ENCODE measurements at regions not wholly inside any gene's neighbourhood (a gene's known extent, or its start where the extent isn't known, plus 50 kb on each side); places are given as distances from the start of the nearest gene placed in this dataset.

- Histone ChIP-seq H3K9me3 (ENCODE audit: control insufficient read depth, insufficient read depth, low read depth, low read length) (peaks cover 4% of the 10 kb centered on the region; the same call in 1 of the 2 replicates), H3K27me3 (ENCODE audit: control insufficient read depth, insufficient read depth, low read length) (no peaks in the 10 kb centered on the region)
Observed at GRCh38 chr5:2320611-2321010, 430.9 kb downstream of the IRX2 start.

GRCh38 chr5:2317540-2317939 is 433.9 kb downstream of the IRX2 start:
- no peaks in the 10 kb centered on the region for H3K36me3 ChIP-seq (ENCODE audit: control insufficient read depth, insufficient read depth, low read length)
- no peaks in the 10 kb centered on the region for H3K27me3 ChIP-seq (ENCODE audit: control insufficient read depth, insufficient read depth, low read length)
- no peak overlapping the region for H3K4me3 ChIP-seq (ENCODE audit: low read depth, low read length)
- H3K9ac ChIP-seq (ENCODE audit: low read length): no peak overlapping the region
- peaks cover 8% of the 10 kb centered on the region; the same call in 1 of the 2 replicates for H3K9me3 ChIP-seq (ENCODE audit: control insufficient read depth, insufficient read depth, low read depth, low read length)
- no peaks in the 10 kb centered on the region for H3K4me1 ChIP-seq (ENCODE audit: control insufficient read depth, insufficient read depth, low read length)
- no peak overlapping the region for H3K27ac ChIP-seq (ENCODE audit: low read depth, low read length)

More at GRCh38 chr5:2320611-2321010, 430.9 kb downstream of the IRX2 start:
- no peaks in the 10 kb centered on the region for H3K36me3 ChIP-seq (ENCODE audit: control insufficient read depth, insufficient read depth, low read length)
- H3K4me1 ChIP-seq (ENCODE audit: control insufficient read depth, insufficient read depth, low read length): no peaks in the 10 kb centered on the region
- H3K27ac ChIP-seq (ENCODE audit: low read depth, low read length): no peak overlapping the region
- H3K4me3 ChIP-seq (ENCODE audit: low read depth, low read length): no peak overlapping the region
- no peak overlapping the region for H3K9ac ChIP-seq (ENCODE audit: low read length)

GRCh38 chr5:2311851-2312250 is 429.1 kb upstream of the IRX4 start:
- no peak overlapping the region for H3K9ac ChIP-seq (ENCODE audit: low read length)
- H3K27ac ChIP-seq (ENCODE audit: low read depth, low read length): no peak overlapping the region
- H3K4me3 ChIP-seq (ENCODE audit: low read depth, low read length): no peak overlapping the region
- peaks cover 11% of the 10 kb centered on the region; the same call in 1 of the 2 replicates for H3K9me3 ChIP-seq (ENCODE audit: control insufficient read depth, insufficient read depth, low read depth, low read length)
- H3K4me1 ChIP-seq (ENCODE audit: control insufficient read depth, insufficient read depth, low read length): no peaks in the 10 kb centered on the region
- H3K36me3 ChIP-seq (ENCODE audit: control insufficient read depth, insufficient read depth, low read length): no peaks in the 10 kb centered on the region
- no peaks in the 10 kb centered on the region for H3K27me3 ChIP-seq (ENCODE audit: control insufficient read depth, insufficient read depth, low read length)

GRCh38 chr5:2310946-2311345 is 428.2 kb upstream of the IRX4 start:
- no peak overlapping the region for H3K27ac ChIP-seq (ENCODE audit: low read depth, low read length)
- no peaks in the 10 kb centered on the region for H3K27me3 ChIP-seq (ENCODE audit: control insufficient read depth, insufficient read depth, low read length)
- H3K9ac ChIP-seq (ENCODE audit: low read length): no peak overlapping the region
- no peaks in the 10 kb centered on the region for H3K36me3 ChIP-seq (ENCODE audit: control insufficient read depth, insufficient read depth, low read length)
- H3K9me3 ChIP-seq (ENCODE audit: control insufficient read depth, insufficient read depth, low read depth, low read length): peaks cover 9% of the 10 kb centered on the region; the same call in 1 of the 2 replicates
- no peak overlapping the region for H3K4me3 ChIP-seq (ENCODE audit: low read depth, low read length)
- H3K4me1 ChIP-seq (ENCODE audit: control insufficient read depth, insufficient read depth, low read length): no peaks in the 10 kb centered on the region

- no peak overlapping the region for H3K9ac ChIP-seq (ENCODE audit: low read length)
- H3K9me3 ChIP-seq (ENCODE audit: control insufficient read depth, insufficient read depth, low read depth, low read length): 0 out of 2 replicates have a peak, but pooled peaks cover 3% of the 10 kb centered on the region
- no peaks in the 10 kb centered on the region for H3K36me3 ChIP-seq (ENCODE audit: control insufficient read depth, insufficient read depth, low read length)
- H3K4me3 ChIP-seq (ENCODE audit: low read depth, low read length): no peak overlapping the region
- no peaks in the 10 kb centered on the region for H3K27me3 ChIP-seq (ENCODE audit: control insufficient read depth, insufficient read depth, low read length)
- no peaks in the 10 kb centered on the region for H3K4me1 ChIP-seq (ENCODE audit: control insufficient read depth, insufficient read depth, low read length)
- H3K27ac ChIP-seq (ENCODE audit: low read depth, low read length): no peak overlapping the region
Observed at GRCh38 chr5:2307631-2308030, 424.9 kb upstream of the IRX4 start.

GRCh38 chr5:2306711-2307110 is 424.0 kb upstream of the IRX4 start:
- 0 out of 2 replicates have a peak, but pooled peaks cover 3% of the 10 kb centered on the region for H3K9me3 ChIP-seq (ENCODE audit: control insufficient read depth, insufficient read depth, low read depth, low read length)
- H3K27me3 ChIP-seq (ENCODE audit: control insufficient read depth, insufficient read depth, low read length): no peaks in the 10 kb centered on the region
- H3K27ac ChIP-seq (ENCODE audit: low read depth, low read length): no peak overlapping the region
- H3K9ac ChIP-seq (ENCODE audit: low read length): no peak overlapping the region
- H3K4me1 ChIP-seq (ENCODE audit: control insufficient read depth, insufficient read depth, low read length): no peaks in the 10 kb centered on the region; the same call in 1 of the 2 replicates
- H3K36me3 ChIP-seq (ENCODE audit: control insufficient read depth, insufficient read depth, low read length): no peaks in the 10 kb centered on the region
- no peak overlapping the region for H3K4me3 ChIP-seq (ENCODE audit: low read depth, low read length)

- no peaks in the 10 kb centered on the region for H3K36me3 ChIP-seq (ENCODE audit: control insufficient read depth, insufficient read depth, low read length)
- no peak overlapping the region for H3K4me3 ChIP-seq (ENCODE audit: low read depth, low read length)
- no peak overlapping the region for H3K9ac ChIP-seq (ENCODE audit: low read length)
- no peaks in the 10 kb centered on the region; the same call in 1 of the 2 replicates for H3K4me1 ChIP-seq (ENCODE audit: control insufficient read depth, insufficient read depth, low read length)
- H3K27me3 ChIP-seq (ENCODE audit: control insufficient read depth, insufficient read depth, low read length): no peaks in the 10 kb centered on the region
- H3K27ac ChIP-seq (ENCODE audit: low read depth, low read length): no peak overlapping the region
- H3K9me3 ChIP-seq (ENCODE audit: control insufficient read depth, insufficient read depth, low read depth, low read length): 0 out of 2 replicates have a peak, but pooled peaks cover 3% of the 10 kb centered on the region
Observed at GRCh38 chr5:2303431-2304100, 420.8 kb upstream of the IRX4 start.

GRCh38 chr5:2302169-2302568 is 419.4 kb upstream of the IRX4 start:
- Histone ChIP-seq H3K9me3 (ENCODE audit: control insufficient read depth, insufficient read depth, low read depth, low read length) (no peaks in the 10 kb centered on the region), H3K27ac (ENCODE audit: low read depth, low read length) (no peak overlapping the region), H3K36me3 (ENCODE audit: control insufficient read depth, insufficient read depth, low read length) (no peaks in the 10 kb centered on the region), H3K4me3 (ENCODE audit: low read depth, low read length) (no peak overlapping the region), H3K9ac (ENCODE audit: low read length) (no peak overlapping the region), H3K4me1 (ENCODE audit: control insufficient read depth, insufficient read depth, low read length) (no peaks in the 10 kb centered on the region; the same call in 1 of the 2 replicates), H3K27me3 (ENCODE audit: control insufficient read depth, insufficient read depth, low read length) (no peaks in the 10 kb centered on the region)

GRCh38 chr5:2300861-2301574 is 418.3 kb upstream of the IRX4 start:
- no peaks in the 10 kb centered on the region for H3K9me3 ChIP-seq (ENCODE audit: control insufficient read depth, insufficient read depth, low read depth, low read length)
- no peaks in the 10 kb centered on the region for H3K27me3 ChIP-seq (ENCODE audit: control insufficient read depth, insufficient read depth, low read length)
- no peak overlapping the region for H3K9ac ChIP-seq (ENCODE audit: low read length)
- H3K36me3 ChIP-seq (ENCODE audit: control insufficient read depth, insufficient read depth, low read length): no peaks in the 10 kb centered on the region
- H3K4me3 ChIP-seq (ENCODE audit: low read depth, low read length): no peak overlapping the region
- H3K4me1 ChIP-seq (ENCODE audit: control insufficient read depth, insufficient read depth, low read length): peaks cover 3% of the 10 kb centered on the region; the same call in 1 of the 2 replicates
- H3K27ac ChIP-seq (ENCODE audit: low read depth, low read length): no peak overlapping the region

GRCh38 chr5:2300421-2300820 is 417.7 kb upstream of the IRX4 start:
- Histone ChIP-seq H3K36me3 (ENCODE audit: control insufficient read depth, insufficient read depth, low read length) (no peaks in the 10 kb centered on the region), H3K27ac (ENCODE audit: low read depth, low read length) (no peak overlapping the region), H3K9me3 (ENCODE audit: control insufficient read depth, insufficient read depth, low read depth, low read length) (no peaks in the 10 kb centered on the region), H3K27me3 (ENCODE audit: control insufficient read depth, insufficient read depth, low read length) (no peaks in the 10 kb centered on the region), H3K9ac (ENCODE audit: low read length) (no peak overlapping the region), H3K4me3 (ENCODE audit: low read depth, low read length) (no peak overlapping the region), H3K4me1 (ENCODE audit: control insufficient read depth, insufficient read depth, low read length) (peaks cover 9% of the 10 kb centered on the region)

Data from HUES6 (cell line).